Esophagus muscularis mucosa (tissue), 4 donors: ENCODE measurements at regions not wholly inside any gene's neighbourhood (a gene's known extent, or its start where the extent isn't known, plus 50 kb on each side); places are given as distances from the start of the nearest gene placed in this dataset.
"Not testable (repeated sequence)": the region's sequence is repeated elsewhere in the genome, so short reads cannot be mapped to it uniquely, and the experiment has no call there.

Source experiments
- DNase-seq: peaks from one replicate; pipeline ENCODE4 v3.0.0-alpha.2; 2017; ENCODE audit errors: extremely low spot score
- H3K27ac ChIP-seq, 4 donors: fragments of 200-600 bp; sonication (generic); replicated peaks in 1 of 4; 1 replicate in 3 of 4; 2 replicates in 1 of 4; pipeline ENCODE4 v1.5.1; 2016 to 2019; ENCODE audit warnings: mild to moderate bottlenecking in 1 of 4
- H3K27me3 ChIP-seq, 4 donors: fragments of 200-600 bp; sonication (generic); one replicate each; pipeline versions ENCODE4 v1.5.1 to v1.6.0; 2016 to 2019
- H3K36me3 ChIP-seq, 4 donors: fragments of 200-600 bp; sonication (generic); one replicate each; pipeline ENCODE4 v1.5.1; 2016 to 2019
- H3K4me1 ChIP-seq, 4 donors: fragments of 200-600 bp; sonication (generic); one replicate each; pipeline ENCODE4 v1.5.1; 2016 to 2019
- H3K4me3 ChIP-seq, 4 donors: fragments of 200-600 bp; sonication (generic); 1 replicate in 2 of 4; 2 replicates in 2 of 4; pipeline ENCODE4 v1.5.1; 2016 to 2019; ENCODE audit warnings: mild to moderate bottlenecking in 4 of 4, moderate library complexity in 1 of 4
- H3K9me3 ChIP-seq, 4 donors: fragments of 200-600 bp; sonication (generic); 1 replicate in 3 of 4; 2 replicates in 1 of 4; pipeline ENCODE4 v1.5.1; 2016 to 2019
- EP300 ChIP-seq: sonication (generic); formaldehyde crosslinking; IDR thresholded peaks from one replicate; pipeline ENCODE4 v1.6.1; 2017; ENCODE audit warnings: antibody characterized with exemption
- POLR2A ChIP-seq: fragments of 450-650 bp; IDR thresholded peaks from one replicate; pipeline ENCODE4 v1.6.1; 2017; ENCODE audit warnings: antibody characterized with exemption, moderate library complexity, mild to moderate bottlenecking, low read depth
- POLR2AphosphoS5 ChIP-seq, 2 donors: sonication (generic); formaldehyde crosslinking; IDR thresholded peaks; one replicate each; pipeline ENCODE4 v1.6.1; 2017; ENCODE audit warnings: antibody characterized with exemption in 2 of 2
- WGBS: methylation state at CpG from one replicate; pipeline ENCODE4 v1.1.5; 2018; 5-methylcytosine and 5-hydroxymethylcytosine counted together
- intact Hi-C: fragments of 100-400 bp; cut with DNase I; formaldehyde crosslinking; loops from one replicate; pipeline ENCODE4 v1.15.1; 2023
- TF ChIP-seq, protein P1 (sequence below), 3 experiments: fragments of 200-600 bp in 2 of 3; fragments of 450-650 bp in 1 of 3; sonication (generic) in 2 of 3; IDR thresholded peaks; one replicate each; pipeline ENCODE4 v1.5.1; 2017 to 2019; ENCODE audit warnings: antibody characterized with exemption in 3 of 3, mild to moderate bottlenecking in 2 of 3, moderate library complexity in 1 of 3

DNA sequence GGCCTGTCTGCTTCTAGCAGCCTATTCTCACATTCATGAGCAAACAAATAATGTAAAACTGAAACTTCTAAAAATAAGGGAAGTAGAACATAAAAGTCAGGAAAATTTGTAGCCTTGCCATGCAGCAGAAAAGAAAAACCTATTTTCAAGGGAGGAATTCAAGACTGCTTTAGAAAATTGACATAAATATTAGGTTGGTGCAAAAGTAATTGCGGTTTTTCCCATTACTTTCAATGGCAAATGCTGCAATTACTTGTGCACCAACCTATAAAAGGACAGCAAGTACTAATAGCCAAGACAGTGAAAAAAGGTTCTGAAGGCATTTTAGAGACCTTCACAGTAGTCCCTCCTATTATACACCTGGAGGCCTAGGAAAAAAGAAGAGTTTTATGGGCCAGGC lies 457.8 kb downstream of the KLHL4 start:
- WGBS, result 53% methylated on average over 1 of the region's 1 CpG
- Histone ChIP-seq H3K4me3 (no peak overlapping the region), H3K27me3 (no peaks in the 10 kb centered on the region), H3K36me3 (no peaks in the 10 kb centered on the region), H3K4me1 (no peaks in the 10 kb centered on the region), H3K27ac (no peak overlapping the region), H3K9me3 (no peaks in the 10 kb centered on the region)
- intact Hi-C loops, result no loop called here
- no peak for DNase-seq
- no peak for TF ChIP-seq POLR2AphosphoS5 (IDR thresholded peaks at IDR 0.05)
- TF ChIP-seq, protein P1, sequence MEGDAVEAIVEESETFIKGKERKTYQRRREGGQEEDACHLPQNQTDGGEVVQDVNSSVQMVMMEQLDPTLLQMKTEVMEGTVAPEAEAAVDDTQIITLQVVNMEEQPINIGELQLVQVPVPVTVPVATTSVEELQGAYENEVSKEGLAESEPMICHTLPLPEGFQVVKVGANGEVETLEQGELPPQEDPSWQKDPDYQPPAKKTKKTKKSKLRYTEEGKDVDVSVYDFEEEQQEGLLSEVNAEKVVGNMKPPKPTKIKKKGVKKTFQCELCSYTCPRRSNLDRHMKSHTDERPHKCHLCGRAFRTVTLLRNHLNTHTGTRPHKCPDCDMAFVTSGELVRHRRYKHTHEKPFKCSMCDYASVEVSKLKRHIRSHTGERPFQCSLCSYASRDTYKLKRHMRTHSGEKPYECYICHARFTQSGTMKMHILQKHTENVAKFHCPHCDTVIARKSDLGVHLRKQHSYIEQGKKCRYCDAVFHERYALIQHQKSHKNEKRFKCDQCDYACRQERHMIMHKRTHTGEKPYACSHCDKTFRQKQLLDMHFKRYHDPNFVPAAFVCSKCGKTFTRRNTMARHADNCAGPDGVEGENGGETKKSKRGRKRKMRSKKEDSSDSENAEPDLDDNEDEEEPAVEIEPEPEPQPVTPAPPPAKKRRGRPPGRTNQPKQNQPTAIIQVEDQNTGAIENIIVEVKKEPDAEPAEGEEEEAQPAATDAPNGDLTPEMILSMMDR (IDR thresholded peaks at IDR 0.05), result no peak
- TF ChIP-seq EP300, result no peak
- no peak for TF ChIP-seq POLR2A

DNA sequence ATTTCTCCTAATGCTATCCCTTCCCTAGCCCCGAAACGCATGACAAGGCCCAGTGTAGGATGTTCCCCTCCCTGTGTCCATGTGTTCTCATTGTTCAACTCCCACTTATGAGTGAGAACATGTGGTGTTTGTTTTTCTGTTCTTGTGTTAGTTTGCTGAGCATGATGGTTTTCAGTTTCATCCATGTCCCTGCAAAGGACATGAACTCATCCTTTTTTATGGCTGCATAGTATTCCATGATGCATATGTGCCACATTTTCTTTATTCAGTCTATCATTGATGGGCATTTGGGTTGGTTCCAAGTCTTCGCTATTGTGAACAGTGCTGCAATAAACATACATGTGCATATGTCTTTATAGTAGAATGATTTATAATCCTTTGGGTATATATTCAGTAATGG lies 490.3 kb downstream of the KLHL4 start:
- intact Hi-C loops, H3K9me3 ChIP-seq, H3K27me3 ChIP-seq, H3K4me3 ChIP-seq, H3K4me1 ChIP-seq, H3K36me3 ChIP-seq, DNase-seq, H3K27ac ChIP-seq: not testable (repeated sequence)
- WGBS, result 87% methylated on average over 3 of the region's 3 CpGs

DNA sequence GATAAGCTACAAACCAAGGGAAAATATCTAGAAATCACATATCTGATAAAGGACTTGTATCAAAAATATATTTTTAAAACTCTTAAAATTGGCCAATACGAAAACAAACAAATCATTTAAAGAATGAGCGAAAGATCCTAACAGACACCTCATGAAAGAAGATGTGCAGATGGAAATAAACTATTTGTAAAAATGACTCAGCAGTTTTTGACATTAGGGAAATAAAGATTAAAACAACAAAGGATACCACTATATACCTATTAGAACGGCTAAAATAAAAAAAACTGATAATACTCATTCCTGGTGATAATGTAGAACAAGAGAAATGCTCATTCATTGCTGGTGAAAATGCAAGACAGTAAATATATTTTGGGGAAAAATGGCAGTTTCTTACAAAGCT lies 506.4 kb downstream of the KLHL4 start:
- no peaks in the 10 kb centered on the region for H3K4me1 ChIP-seq
- no peaks in the 10 kb centered on the region for H3K36me3 ChIP-seq
- WGBS, result 69% methylated on average over 3 of the region's 3 CpGs
- H3K27me3 ChIP-seq, result peaks cover 0 to 10% (median 0%) of the 10 kb centered on the region in 4 donors
- H3K4me3 ChIP-seq, result no peak overlapping the region
- no peak overlapping the region for H3K27ac ChIP-seq
- no peak for DNase-seq
- H3K9me3 ChIP-seq, result no peaks in the 10 kb centered on the region
- intact Hi-C loops, result no loop called here
- TF ChIP-seq, protein P1 (IDR thresholded peaks at IDR 0.05), result no peak
- TF ChIP-seq POLR2A, result no peak
- TF ChIP-seq EP300, result no peak
- TF ChIP-seq POLR2AphosphoS5 (IDR thresholded peaks at IDR 0.05), result no peak

DNA sequence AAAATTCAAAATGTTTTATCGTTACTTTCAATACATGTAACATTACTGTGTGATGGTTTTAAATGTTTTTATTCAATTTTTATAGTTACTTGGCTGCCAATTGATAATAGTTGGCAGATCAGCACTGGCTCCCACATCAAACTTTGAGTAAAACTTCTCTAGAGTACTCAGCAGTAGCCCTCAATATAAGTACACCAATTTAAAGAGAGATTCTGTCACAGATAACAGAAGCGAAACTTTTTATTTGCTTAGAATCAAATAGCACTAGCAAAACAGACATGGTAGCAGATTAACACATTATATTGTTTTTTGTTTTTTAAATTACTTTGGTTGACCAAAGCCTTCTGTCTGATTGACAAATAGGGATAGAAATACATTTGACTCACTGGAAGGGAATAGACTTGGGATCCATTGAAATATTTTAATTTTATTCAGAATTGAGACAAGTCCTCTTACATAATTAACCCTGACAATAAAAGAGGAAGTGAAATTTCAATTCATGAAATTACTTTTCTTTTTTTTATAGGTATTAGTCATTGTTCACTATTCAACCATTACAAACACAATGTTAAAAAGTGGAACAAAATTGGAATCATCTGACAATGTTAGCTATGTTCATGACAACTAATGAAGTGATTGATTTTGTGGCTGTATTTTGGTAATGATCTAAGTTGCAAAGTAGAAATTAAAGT lies 554.9 kb downstream of the KLHL4 start:
- WGBS, result 77% methylated on average over 2 of the region's 2 CpGs
- intact Hi-C loops, result no loop called here
- Histone ChIP-seq H3K27ac (no peak overlapping the region), H3K9me3 (no peaks in the 10 kb centered on the region), H3K4me3 (no peak overlapping the region), H3K36me3 (no peaks in the 10 kb centered on the region), H3K4me1 (no peaks in the 10 kb centered on the region), H3K27me3 (no peaks in the 10 kb centered on the region)
- TF ChIP-seq, protein P1 (IDR thresholded peaks at IDR 0.05), result no peak
- TF ChIP-seq POLR2AphosphoS5 (IDR thresholded peaks at IDR 0.05) (no peak), POLR2A (no peak), EP300 (no peak)
- no peak for DNase-seq

DNA sequence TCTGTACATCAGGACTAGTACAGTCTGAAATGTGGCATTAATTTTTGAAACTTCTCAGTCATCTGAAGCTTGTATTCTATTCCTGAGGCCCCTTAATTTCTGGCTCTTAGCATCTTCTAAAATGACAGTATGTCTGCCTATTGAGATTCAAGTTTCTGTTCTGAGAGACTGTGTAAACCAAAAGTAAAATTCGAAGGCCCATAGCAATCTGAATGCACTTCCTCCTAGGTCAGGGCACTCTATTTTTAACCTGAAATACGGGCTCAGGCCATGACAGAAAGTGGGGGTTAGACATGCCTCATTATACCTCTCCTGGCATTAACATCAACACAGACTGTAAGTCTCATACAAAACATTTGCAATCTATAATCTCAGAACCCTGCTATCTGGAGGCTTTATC lies 584.4 kb downstream of the KLHL4 start:
- no peaks in the 10 kb centered on the region for H3K36me3 ChIP-seq
- TF ChIP-seq EP300 (no peak), POLR2AphosphoS5 (IDR thresholded peaks at IDR 0.05) (no peak), POLR2A (no peak)
- TF ChIP-seq, protein P1 (IDR thresholded peaks at IDR 0.05), result no peak
- intact Hi-C loops, result no loop called here
- WGBS, result 44% methylated on average over 2 of the region's 2 CpGs
- no peak overlapping the region for H3K4me3 ChIP-seq
- no peak overlapping the region for H3K27ac ChIP-seq
- H3K4me1 ChIP-seq, result no peaks in the 10 kb centered on the region
- no peaks in the 10 kb centered on the region for H3K9me3 ChIP-seq
- DNase-seq, result no peak
- H3K27me3 ChIP-seq, result peaks cover 0 to 3% (median 0%) of the 10 kb centered on the region in 4 donors
